Common myeloid progenitor, CD34-positive (primary cell): ENCODE measurements at regions not wholly inside any gene's neighbourhood (a gene's known extent, or its start where the extent isn't known, plus 50 kb on each side); places are given as distances from the start of the nearest gene placed in this dataset.

Source experiments
- CTCF ChIA-PET: fragments of 350-600 bp; sonication (Branson Sonifier 250); formaldehyde crosslinking; loops from one replicate; lab custom pipeline; 2021; ENCODE audit warnings: antibody characterized with exemption; lab: Charles Lee
- POLR2A ChIA-PET: fragments of 350-600 bp; sonication (Branson Sonifier 250); formaldehyde crosslinking; loops from one replicate; lab custom pipeline; 2021; ENCODE audit warnings: antibody characterized with exemption; lab: Charles Lee
- DNase-seq, 3 donors: peaks; one replicate each; pipeline versions ENCODE4 v3.0.0 to v3.0.0-alpha.2; 2013
- H3K27ac ChIP-seq, 2 experiments: 1 replicate in 1 of 2; 2 replicates in 1 of 2; pipeline ENCODE4 v1.7.0; 2013; ENCODE audit warnings: inconsistent platforms in 2 of 2, low read length in 2 of 2, mild to moderate bottlenecking in 2 of 2, low read depth in 1 of 2, moderate library complexity in 1 of 2; ENCODE audit not compliant: severe bottlenecking in 2 of 2, insufficient read depth in 1 of 2, poor library complexity in 1 of 2
- H3K27me3 ChIP-seq, 5 experiments: replicated peaks in 2 of 5; 1 replicate in 3 of 5; 2 replicates in 2 of 5; pipeline versions ENCODE4 v1.6.1 to v1.7.0; 2013; ENCODE audit warnings: low read length in 4 of 5, mild to moderate bottlenecking in 2 of 5, moderate library complexity in 2 of 5, inconsistent platforms in 1 of 5; ENCODE audit not compliant: insufficient read depth in 5 of 5, control insufficient read depth in 4 of 5
- H3K36me3 ChIP-seq, 4 experiments: 1 replicate in 2 of 4; 2 replicates in 2 of 4; pipeline versions ENCODE4 v1.6.1 to v1.7.0; 2013; ENCODE audit warnings: low read length in 3 of 4, control low read depth in 1 of 4, mild to moderate bottlenecking in 1 of 4; ENCODE audit not compliant: control insufficient read depth in 4 of 4, insufficient read depth in 4 of 4
- H3K4me1 ChIP-seq, 4 experiments: 1 replicate in 3 of 4; 2 replicates in 1 of 4; pipeline versions ENCODE4 v1.6.1 to v1.7.1; 2013; ENCODE audit warnings: low read length in 3 of 4, mild to moderate bottlenecking in 3 of 4, control low read depth in 1 of 4, inconsistent platforms in 1 of 4, moderate library complexity in 1 of 4; ENCODE audit not compliant: control insufficient read depth in 4 of 4, insufficient read depth in 4 of 4; ENCODE audit errors: control extremely low read depth in 1 of 4
- H3K4me3 ChIP-seq, 7 experiments: 1 replicate in 4 of 7; 2 replicates in 3 of 7; pipeline versions ENCODE4 v1.5.1 to v1.7.0; 2013; ENCODE audit warnings: mild to moderate bottlenecking in 7 of 7, low read length in 6 of 7, moderate library complexity in 6 of 7, inconsistent platforms in 2 of 7, low read depth in 2 of 7, control low read depth in 1 of 7; ENCODE audit not compliant: insufficient read depth in 4 of 7, control insufficient read depth in 1 of 7; ENCODE audit errors: extremely low read depth in 1 of 7
- H3K9me3 ChIP-seq, 5 experiments: 1 replicate in 4 of 5; 2 replicates in 1 of 5; pipeline versions ENCODE4 v1.6.1 to v1.7.1; 2013; ENCODE audit warnings: low read length in 4 of 5, mild to moderate bottlenecking in 2 of 5, inconsistent platforms in 1 of 5, low read depth in 1 of 5, moderate library complexity in 1 of 5; ENCODE audit not compliant: control insufficient read depth in 4 of 5, insufficient read depth in 2 of 5; ENCODE audit errors: control extremely low read depth in 1 of 5
- WGBS: methylation state at CpG from one replicate; pipeline ENCODE4 v1.1.5; 2013; ENCODE audit not compliant: insufficient coverage; 5-methylcytosine and 5-hydroxymethylcytosine counted together

DNA sequence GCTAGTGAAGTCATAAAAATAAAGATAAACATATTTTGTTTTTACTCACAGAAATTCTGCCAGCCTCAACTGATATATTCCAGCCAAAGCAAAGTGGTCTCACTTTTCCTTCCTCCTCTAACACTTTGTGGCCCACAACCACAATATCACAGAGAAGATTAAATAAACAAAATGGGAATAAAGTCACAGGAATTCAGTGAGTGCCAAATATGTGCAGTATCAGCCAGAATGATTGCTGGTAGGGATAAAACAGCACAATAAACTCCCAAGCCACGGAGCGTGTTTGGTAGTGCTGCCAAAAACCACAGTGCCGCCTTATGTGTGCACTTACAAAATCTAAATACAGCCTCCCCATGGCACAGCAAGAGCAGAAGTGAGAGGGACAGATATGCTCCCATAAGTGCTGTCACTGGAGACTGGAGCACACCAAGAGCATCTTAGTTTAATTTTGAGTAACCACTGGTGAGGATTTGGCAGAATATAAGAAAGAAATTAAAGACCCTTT, 155.8 kb downstream of the POM121L12 start:
- DNase-seq, result no peak
- no peaks in the 10 kb centered on the region for H3K27me3 ChIP-seq
- WGBS, result 40% methylated on average over 3 of the region's 3 CpGs
- ChIA-PET POLR2A (no interaction called here), CTCF (no interaction called here)
- no peak overlapping the region for H3K4me3 ChIP-seq
- no peak overlapping the region for H3K27ac ChIP-seq
- H3K36me3 ChIP-seq, result no peaks in the 10 kb centered on the region
- H3K4me1 ChIP-seq, result no peaks in the 10 kb centered on the region
- H3K9me3 ChIP-seq, result no peaks in the 10 kb centered on the region

DNA sequence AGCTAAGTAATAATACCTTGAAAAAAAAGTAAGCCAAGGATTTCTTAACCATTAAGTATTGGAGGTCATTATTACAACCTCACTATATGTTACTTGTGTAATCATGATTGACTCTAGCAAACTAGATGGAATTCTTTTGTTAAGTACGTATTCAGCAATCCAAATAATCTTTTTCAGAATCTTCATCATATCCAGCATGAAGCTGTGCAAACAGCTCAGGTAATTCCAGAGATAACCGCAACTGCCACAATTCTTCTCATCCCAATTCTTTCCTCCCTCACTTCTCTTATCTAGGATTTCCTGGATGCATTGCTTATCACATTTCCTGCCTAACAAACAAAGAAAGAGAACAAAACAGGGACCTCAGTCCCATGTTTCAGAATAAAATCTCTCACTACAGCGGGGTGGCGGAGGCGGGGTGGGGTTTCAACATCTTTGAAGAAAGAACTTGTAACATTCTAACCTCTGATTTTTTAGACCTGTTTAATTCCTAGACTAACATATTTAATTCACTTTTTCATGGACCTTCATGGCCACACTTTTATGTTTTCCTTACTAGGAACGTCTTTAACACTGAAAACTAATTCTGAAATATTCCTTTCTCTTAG, 156.5 kb downstream of the POM121L12 start:
- Histone ChIP-seq H3K36me3 (no peaks in the 10 kb centered on the region), H3K27me3 (no peaks in the 10 kb centered on the region), H3K4me3 (no peak overlapping the region), H3K27ac (no peak overlapping the region), H3K4me1 (no peaks in the 10 kb centered on the region), H3K9me3 (no peaks in the 10 kb centered on the region)
- POLR2A ChIA-PET, result no interaction called here
- DNase-seq, result no peak
- CTCF ChIA-PET, result no interaction called here
- WGBS, result 39% methylated on average over 6 of the region's 6 CpGs

DNA sequence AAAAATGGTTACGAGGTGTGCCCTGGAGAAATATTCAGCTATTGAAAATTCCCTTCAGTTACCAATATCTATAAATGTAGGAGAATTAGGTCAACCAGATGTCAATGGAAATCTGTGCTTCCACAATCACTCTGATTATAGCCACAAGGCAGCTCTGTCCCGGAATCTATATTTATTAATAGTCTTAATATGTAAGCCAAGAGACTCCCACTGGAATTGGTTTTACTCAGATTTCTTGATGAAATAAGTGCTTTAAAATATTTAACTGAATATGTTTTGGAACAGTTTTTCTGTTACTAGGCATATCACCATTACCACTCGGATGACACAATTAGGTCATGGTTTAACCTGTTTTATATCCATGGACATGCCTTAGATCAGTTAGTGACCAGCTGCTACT, 169.6 kb downstream of the POM121L12 start:
- no peaks in the 10 kb centered on the region for H3K36me3 ChIP-seq
- ChIA-PET CTCF (no interaction called here), POLR2A (no interaction called here)
- H3K4me3 ChIP-seq, result no peak overlapping the region
- WGBS, result no CpG with 5 or more reads among the region's 3 CpGs
- H3K27ac ChIP-seq, result no peak overlapping the region
- H3K9me3 ChIP-seq, result no peaks in the 10 kb centered on the region
- H3K4me1 ChIP-seq, result no peaks in the 10 kb centered on the region
- no peaks in the 10 kb centered on the region for H3K27me3 ChIP-seq
- no peak for DNase-seq

DNA sequence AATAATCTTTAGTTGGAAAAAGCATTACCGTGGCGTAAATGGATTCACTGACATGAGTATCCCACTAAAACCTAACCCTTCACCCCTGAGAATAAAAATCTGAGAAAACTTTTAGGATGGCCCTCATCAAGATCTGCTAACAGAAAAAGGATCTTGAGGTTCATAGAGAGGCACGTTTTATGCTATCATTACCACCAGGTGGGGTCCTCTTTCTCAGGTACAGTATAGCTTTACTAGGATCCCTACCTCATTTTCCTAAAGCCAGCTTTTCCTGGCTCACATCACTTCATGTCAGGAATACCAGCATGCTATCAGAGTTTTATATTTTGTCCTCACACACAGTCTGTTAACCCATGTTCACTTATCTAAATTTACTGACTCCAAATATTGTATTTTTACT, 173.7 kb downstream of the POM121L12 start:
- no peak overlapping the region for H3K4me3 ChIP-seq
- ChIA-PET CTCF (no interaction called here), POLR2A (no interaction called here)
- peaks cover 0 to 11% (median 0%) of the 10 kb centered on the region in 5 experiments for H3K9me3 ChIP-seq
- no peak for DNase-seq
- no peaks in the 10 kb centered on the region for H3K27me3 ChIP-seq
- H3K4me1 ChIP-seq, result no peaks in the 10 kb centered on the region
- 83% methylated on average over 3 of the region's 3 CpGs for WGBS
- H3K36me3 ChIP-seq, result no peaks in the 10 kb centered on the region
- H3K27ac ChIP-seq, result no peak overlapping the region

DNA sequence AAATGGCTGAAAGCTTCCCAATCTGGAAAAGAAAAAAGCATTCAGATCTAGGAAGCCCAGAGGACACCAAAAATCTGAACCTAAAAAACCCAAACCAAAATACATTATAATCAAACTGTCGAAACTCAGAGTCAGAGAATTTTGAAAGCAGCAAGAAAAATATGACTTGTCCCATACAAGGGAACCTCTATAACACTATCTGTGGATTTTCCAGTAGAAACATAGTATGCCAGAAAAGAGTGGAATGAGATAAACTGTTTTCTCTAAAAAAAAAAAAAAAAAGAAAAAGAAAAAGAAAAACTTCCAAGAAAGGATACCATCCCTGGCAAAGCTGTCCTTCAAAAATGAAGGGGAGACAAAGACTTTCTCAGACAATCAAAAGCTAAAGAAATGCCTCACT, 179.0 kb downstream of the POM121L12 start:
- POLR2A ChIA-PET, result no interaction called here
- no CpG with 5 or more reads among the region's 1 CpG for WGBS
- H3K27ac ChIP-seq, result no peak overlapping the region
- H3K9me3 ChIP-seq, result peaks cover 0 to 24% (median 1%) of the 10 kb centered on the region in 5 experiments
- H3K4me1 ChIP-seq, result no peaks in the 10 kb centered on the region
- CTCF ChIA-PET, result no interaction called here
- H3K27me3 ChIP-seq, result peaks cover 0 to 16% (median 2%) of the 10 kb centered on the region in 5 experiments
- no peak overlapping the region for H3K4me3 ChIP-seq
- DNase-seq, result no peak
- no peaks in the 10 kb centered on the region for H3K36me3 ChIP-seq

DNA sequence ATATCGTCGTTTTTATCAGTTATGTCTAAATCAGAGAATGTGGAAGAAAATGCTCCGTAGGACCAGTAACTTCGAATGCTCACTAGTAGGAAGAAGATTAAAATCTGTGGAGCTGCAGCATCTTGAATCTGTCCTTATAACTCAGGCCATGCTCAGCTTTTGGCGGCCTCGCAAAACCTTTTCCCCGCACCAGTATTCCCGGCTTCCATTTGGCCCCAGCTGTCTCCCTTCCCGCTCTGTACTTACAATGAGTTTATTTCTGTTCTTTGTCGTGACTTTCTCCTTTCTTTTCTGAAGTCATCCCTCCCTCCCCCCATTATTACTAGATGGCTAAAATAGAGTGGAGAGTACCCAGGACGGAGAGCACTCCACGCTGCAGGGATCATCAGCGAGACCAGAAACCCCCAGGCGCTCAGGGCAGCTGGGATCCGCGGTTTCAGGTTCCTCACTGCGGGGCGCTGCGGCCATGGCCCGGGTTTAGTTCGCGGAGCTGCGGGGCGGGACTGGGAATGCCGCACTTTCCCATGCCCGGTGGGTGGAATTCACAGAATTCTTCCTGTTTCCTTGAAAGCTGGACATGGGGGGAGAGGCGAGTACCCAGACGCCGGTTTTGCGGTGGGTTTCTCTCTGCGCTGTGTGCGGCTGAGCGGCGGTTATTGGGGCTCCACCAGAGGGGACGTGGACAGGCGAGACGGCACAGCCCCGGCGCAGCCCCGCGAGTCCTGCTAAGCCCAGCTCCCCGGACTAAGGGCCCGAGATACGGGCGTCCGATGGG, 183.5 kb downstream of the POM121L12 start:
- Histone ChIP-seq H3K27me3 (peaks cover 0 to 18% (median 6%) of the 10 kb centered on the region in 5 experiments), H3K4me1 (no peaks in the 10 kb centered on the region), H3K9me3 (peaks cover 0 to 14% (median 1%) of the 10 kb centered on the region in 5 experiments), H3K27ac (no peak overlapping the region), H3K4me3 (no peak overlapping the region), H3K36me3 (no peaks in the 10 kb centered on the region)
- ChIA-PET POLR2A (no interaction called here), CTCF (no interaction called here)
- 13% methylated on average over 41 of the region's 46 CpGs for WGBS
- no peak for DNase-seq

DNA sequence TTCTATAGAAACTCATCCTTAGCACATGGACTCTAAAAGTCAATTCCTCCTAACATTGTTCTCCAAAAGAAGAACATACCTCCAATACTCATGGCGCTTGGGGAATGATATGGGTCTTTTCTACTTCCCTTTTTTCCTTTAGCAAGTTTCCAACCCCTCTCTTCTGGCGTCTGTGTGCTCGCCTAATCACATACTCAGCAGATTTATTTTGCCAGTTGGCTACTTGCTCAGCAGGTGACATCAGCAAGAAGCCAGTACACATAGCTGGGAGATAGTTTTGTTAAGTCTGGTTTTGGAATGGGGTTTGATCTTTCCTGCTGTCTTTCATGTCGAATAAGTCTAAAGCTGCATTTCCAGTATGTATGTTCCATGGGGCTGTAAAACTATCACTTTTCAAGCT, 193.8 kb downstream of the POM121L12 start:
- ChIA-PET CTCF (no interaction called here), POLR2A (no interaction called here)
- no peaks in the 10 kb centered on the region for H3K27me3 ChIP-seq
- no peak overlapping the region for H3K4me3 ChIP-seq
- DNase-seq, result no peak
- no CpG with 5 or more reads among the region's 4 CpGs for WGBS
- H3K4me1 ChIP-seq, result no peaks in the 10 kb centered on the region
- no peaks in the 10 kb centered on the region for H3K9me3 ChIP-seq
- no peaks in the 10 kb centered on the region for H3K36me3 ChIP-seq
- no peak overlapping the region for H3K27ac ChIP-seq
